Cardiac septum (tissue), 1 donor: ENCODE measurements at regions not wholly inside any gene's neighbourhood (a gene's known extent, or its start where the extent isn't known, plus 50 kb on each side); places are given as distances from the start of the nearest gene placed in this dataset.

ENCODE experiments used
- DNase-seq: peaks from one replicate; pipeline ENCODE4 v3.0.0-alpha.2; 2020; ENCODE audit warnings: low spot score
- intact Hi-C: fragments of 100-400 bp; cut with DNase I; formaldehyde crosslinking; loops from one replicate; pipeline ENCODE4 v1.14.0; 2022
- donor health status: DM: no; HTN: no; CAD: no.

- no peak for DNase-seq
- intact Hi-C loops = loop anchor here (5.0 to 10.0 kb wide), 3 partner anchors 105 to 1067 kb away; partner anchors contain the start of gene PAPPA
These were observed 472.1 kb upstream of the TNC start for GRCh38 chr9:115590011-115590410.

- intact Hi-C loops = loop anchor here (5.0 to 10.0 kb wide), 3 partner anchors 103 to 1066 kb away; partner anchors contain the start of gene PAPPA
- DNase-seq = no peak
These were observed 473.6 kb upstream of the TNC start for GRCh38 chr9:115591584-115591984.

GRCh38 chr9:115593587-115594091, 475.7 kb upstream of the TNC start:
- DNase-seq = no peak
- intact Hi-C loops = loop anchor here (5.0 to 10.0 kb wide), 3 partner anchors 101 to 1064 kb away; partner anchors contain the start of gene PAPPA

- intact Hi-C loops = loop anchor here (5.0 to 10.0 kb wide), 3 partner anchors 100 to 1063 kb away; partner anchors contain the start of gene PAPPA
- DNase-seq = no peak
These were observed 476.6 kb upstream of the TNC start for GRCh38 chr9:115594557-115594956.

GRCh38 chr9:115596021-115596745, 478.2 kb upstream of the TNC start:
- no peak for DNase-seq
- intact Hi-C loops = loop anchor here (10.0 kb wide), 2 partner anchors 99 to 559 kb away; partner anchors contain the start of gene PAPPA

GRCh38 chr9:115596746-115597080, 478.8 kb upstream of the TNC start:
- intact Hi-C loops = loop anchor here (10.0 kb wide), 2 partner anchors 98 to 558 kb away; partner anchors contain the start of gene PAPPA
- DNase-seq = no peak

- intact Hi-C loops = loop anchor here (10.0 kb wide), 2 partner anchors 97 to 557 kb away; partner anchors contain the start of gene PAPPA
These were observed 479.5 kb upstream of the TNC start for GRCh38 chr9:115597330-115597895.

GRCh38 chr9:115598751-115599150, 480.8 kb upstream of the TNC start:
- no peak for DNase-seq
- intact Hi-C loops = loop anchor here (10.0 kb wide), 2 partner anchors 96 to 556 kb away; partner anchors contain the start of gene PAPPA

More at GRCh38 chr9:115597330-115597895, 479.5 kb upstream of the TNC start:
- DNase-seq = no peak

GRCh38 chr9:115599898-115600297, 481.9 kb upstream of the TNC start:
- DNase-seq = no peak
- intact Hi-C loops = loop anchor here (10.0 kb wide), 2 partner anchors 95 to 555 kb away; partner anchors contain the start of gene PAPPA

GRCh38 chr9:115601434-115601833, 483.5 kb upstream of the TNC start:
- intact Hi-C loops = no loop called here
- DNase-seq = no peak

- intact Hi-C loops = no loop called here
- DNase-seq = no peak
These were observed 487.0 kb upstream of the TNC start for GRCh38 chr9:115604831-115605483.

GRCh38 chr9:115606838-115607237, 488.9 kb upstream of the TNC start:
- intact Hi-C loops = no loop called here
- DNase-seq = no peak

- intact Hi-C loops = no loop called here
- DNase-seq = no peak
These were observed 496.5 kb upstream of the TNC start for GRCh38 chr9:115614326-115614999.

GRCh38 chr9:115615000-115615401, 497.0 kb upstream of the TNC start:
- intact Hi-C loops = no loop called here
- DNase-seq = no peak

- DNase-seq = no peak
- intact Hi-C loops = no loop called here
These were observed 498.1 kb upstream of the TNC start for GRCh38 chr9:115615821-115616665.

GRCh38 chr9:115616666-115617239, 498.8 kb upstream of the TNC start:
- intact Hi-C loops = no loop called here
- DNase-seq = no peak

- intact Hi-C loops = no loop called here
- no peak for DNase-seq
These were observed 507.3 kb upstream of the TNC start for GRCh38 chr9:115625251-115625650.

- DNase-seq = no peak
- intact Hi-C loops = no loop called here
These were observed 508.0 kb upstream of the TNC start for GRCh38 chr9:115625954-115626353.
